SU-DHL-6 (cell line): ENCODE measurements at regions not wholly inside any gene's neighbourhood (a gene's known extent, or its start where the extent isn't known, plus 50 kb on each side); places are given as distances from the start of the nearest gene placed in this dataset.
"Not testable (repeated sequence)": the region's sequence is repeated elsewhere in the genome, so short reads cannot be mapped to it uniquely, and the experiment has no call there.

Source experiments
- H2AFZ ChIP-seq: fragments of 200-600 bp; sonication (generic); 2 replicates; pipeline ENCODE4 v1.6.1; 2014; ENCODE audit warnings: low read depth, mild to moderate bottlenecking, moderate library complexity, mixed read lengths, antibody characterized with exemption, low read length; ENCODE audit not compliant: severe bottlenecking
- H3F3A ChIP-seq: fragments of 200-600 bp; shearing (Covaris generic); 2 replicates; pipeline ENCODE4 v1.6.0; 2016; ENCODE audit warnings: antibody characterized with exemption, mild to moderate bottlenecking; ENCODE audit not compliant: insufficient read depth
- H3K27ac ChIP-seq: fragments of 200-600 bp; sonication (generic); 2 replicates; pipeline ENCODE4 v1.5.1; 2016; ENCODE audit warnings: low read depth, mild to moderate bottlenecking, low read length, moderate library complexity, mixed read lengths
- H3K27me3 ChIP-seq: fragments of 200-600 bp; sonication (generic), shearing (Covaris generic); 2 replicates; pipeline ENCODE4 v1.6.0; 2014; ENCODE audit warnings: mild to moderate bottlenecking, low read length
- H3K36me3 ChIP-seq: fragments of 200-600 bp; sonication (generic); 2 replicates; pipeline ENCODE4 v1.6.1; 2014; ENCODE audit warnings: mild to moderate bottlenecking, low read length, mixed read lengths
- H3K4me2 ChIP-seq: fragments of 300-600, 200-600 bp; shearing (Covaris generic), sonication (generic); 2 replicates; pipeline ENCODE4 v1.6.0; 2014; ENCODE audit warnings: low read length, low read depth, mild to moderate bottlenecking; ENCODE audit not compliant: poor library complexity, severe bottlenecking
- H3K4me3 ChIP-seq: fragments of 200-600 bp; sonication (generic); 2 replicates; pipeline ENCODE4 v1.5.1; 2014; ENCODE audit warnings: antibody characterized with exemption, low read length, mild to moderate bottlenecking, mixed read lengths; ENCODE audit not compliant: insufficient read depth, poor library complexity, severe bottlenecking
- H3K79me2 ChIP-seq: fragments of 200-600 bp; sonication (generic); 2 replicates; pipeline ENCODE4 v1.6.1; 2014; ENCODE audit warnings: mild to moderate bottlenecking, low read length, moderate library complexity; ENCODE audit not compliant: insufficient read depth
- H3K9ac ChIP-seq: fragments of 200-600 bp; sonication (generic); 2 replicates; pipeline ENCODE4 v1.7.0; 2014; ENCODE audit warnings: mild to moderate bottlenecking, low read length
- H3K9me2 ChIP-seq: fragments of 200-600 bp; sonication (generic); replicated peaks from 2 replicates; pipeline ENCODE4 v1.6.1; 2014; ENCODE audit warnings: low read length; ENCODE audit not compliant: insufficient read depth
- H3K9me3 ChIP-seq: fragments of 200-600 bp; sonication (generic); 2 replicates; pipeline ENCODE4 v1.6.1; 2014; ENCODE audit warnings: low read length, mixed read lengths; ENCODE audit not compliant: insufficient read depth
- H4K20me1 ChIP-seq: fragments of 200-600 bp; sonication (generic); 2 replicates; pipeline ENCODE4 v1.6.1; 2014; ENCODE audit warnings: low read depth, mild to moderate bottlenecking, antibody characterized with exemption, low read length, moderate library complexity, mixed read lengths

GRCh38 chr2:91508816-91509215 is 2817.3 kb downstream of the RPIA start:
- H3K27me3 ChIP-seq, H3K79me2 ChIP-seq, H3K36me3 ChIP-seq, H3F3A ChIP-seq, H3K27ac ChIP-seq, H3K9ac ChIP-seq, H3K4me2 ChIP-seq, H3K4me3 ChIP-seq, H2AFZ ChIP-seq, H4K20me1 ChIP-seq, H3K9me3 ChIP-seq, H3K9me2 ChIP-seq: not testable (repeated sequence)

- H3K79me2 ChIP-seq, H3K4me3 ChIP-seq, H3K27ac ChIP-seq, H4K20me1 ChIP-seq, H2AFZ ChIP-seq, H3K4me2 ChIP-seq, H3K27me3 ChIP-seq, H3K9ac ChIP-seq, H3K9me3 ChIP-seq, H3F3A ChIP-seq, H3K36me3 ChIP-seq, H3K9me2 ChIP-seq: not testable (repeated sequence)
These were observed 2817.8 kb downstream of the RPIA start for GRCh38 chr2:91509276-91509675.

GRCh38 chr2:91511166-91511565 is 2819.7 kb downstream of the RPIA start:
- H3K36me3 ChIP-seq, H3K9me3 ChIP-seq, H3K9ac ChIP-seq, H3K4me2 ChIP-seq, H3K9me2 ChIP-seq, H2AFZ ChIP-seq, H4K20me1 ChIP-seq, H3K79me2 ChIP-seq, H3K27me3 ChIP-seq, H3K4me3 ChIP-seq, H3K27ac ChIP-seq, H3F3A ChIP-seq: not testable (repeated sequence)

GRCh38 chr2:91515966-91516365 is 2824.5 kb downstream of the RPIA start:
- not testable (repeated sequence) for H3K79me2 ChIP-seq, H3K4me3 ChIP-seq, H2AFZ ChIP-seq, H4K20me1 ChIP-seq, H3K36me3 ChIP-seq, H3K9me3 ChIP-seq, H3F3A ChIP-seq, H3K27ac ChIP-seq, H3K9me2 ChIP-seq, H3K9ac ChIP-seq, H3K27me3 ChIP-seq, H3K4me2 ChIP-seq

GRCh38 chr2:91516669-91517068 is 2825.2 kb downstream of the RPIA start:
- H3K36me3 ChIP-seq, H4K20me1 ChIP-seq, H3K4me3 ChIP-seq, H3K27ac ChIP-seq, H3K9me3 ChIP-seq, H3K79me2 ChIP-seq, H3K9me2 ChIP-seq, H3K27me3 ChIP-seq, H3K9ac ChIP-seq, H2AFZ ChIP-seq, H3K4me2 ChIP-seq, H3F3A ChIP-seq: not testable (repeated sequence)

GRCh38 chr2:91517846-91518245 is 2826.4 kb downstream of the RPIA start:
- not testable (repeated sequence) for H3K36me3 ChIP-seq, H3K79me2 ChIP-seq, H3K9me3 ChIP-seq, H3F3A ChIP-seq, H3K27me3 ChIP-seq, H3K9me2 ChIP-seq, H3K4me2 ChIP-seq, H4K20me1 ChIP-seq, H3K4me3 ChIP-seq, H3K9ac ChIP-seq, H2AFZ ChIP-seq, H3K27ac ChIP-seq

- H2AFZ ChIP-seq, H3F3A ChIP-seq, H3K4me3 ChIP-seq, H3K4me2 ChIP-seq, H3K27ac ChIP-seq, H3K9me2 ChIP-seq, H3K9ac ChIP-seq, H3K36me3 ChIP-seq, H3K79me2 ChIP-seq, H4K20me1 ChIP-seq, H3K9me3 ChIP-seq, H3K27me3 ChIP-seq: not testable (repeated sequence)
These were observed 2827.0 kb downstream of the RPIA start for GRCh38 chr2:91518361-91518981.

GRCh38 chr2:91519359-91519758 is 2827.9 kb downstream of the RPIA start:
- H3K4me3 ChIP-seq, H2AFZ ChIP-seq, H3K27ac ChIP-seq, H3K4me2 ChIP-seq, H4K20me1 ChIP-seq, H3K36me3 ChIP-seq, H3K9me3 ChIP-seq, H3K9ac ChIP-seq, H3K9me2 ChIP-seq, H3K79me2 ChIP-seq, H3F3A ChIP-seq, H3K27me3 ChIP-seq: not testable (repeated sequence)
